ENCODE measurements at regions not wholly inside any gene's neighbourhood (a gene's known extent, or its start where the extent isn't known, plus 50 kb on each side); places are given as distances from the start of the nearest gene placed in this dataset.

GRCh38 chr3:137924628-137925027, 85.3 kb upstream of the CLDN18 start:
- Mint-ChIP-seq H3K4me1 (ENCODE audit: low read depth) (no peaks in the 10 kb centered on the region), H3K9me3 (no peaks in the 10 kb centered on the region), H3K27me3 (ENCODE audit: low read depth) (peaks cover 13% of the 10 kb centered on the region), H3K27ac (no peak overlapping the region), H3K36me3 (ENCODE audit: low read depth) (no peaks in the 10 kb centered on the region), H3K4me3 (no peak overlapping the region)
- intact Hi-C loops (cut with micrococcal nuclease) = no loop called here
- DNase-seq = no peak
- CTCF ChIA-PET = no interaction called here

GRCh38 chr3:137925080-137925479, 84.9 kb upstream of the CLDN18 start:
- CTCF ChIA-PET = no interaction called here
- intact Hi-C loops (cut with micrococcal nuclease) = no loop called here
- Mint-ChIP-seq H3K4me3 (no peak overlapping the region), H3K4me1 (ENCODE audit: low read depth) (no peaks in the 10 kb centered on the region), H3K36me3 (ENCODE audit: low read depth) (no peaks in the 10 kb centered on the region), H3K27me3 (ENCODE audit: low read depth) (peaks cover 10% of the 10 kb centered on the region), H3K9me3 (no peaks in the 10 kb centered on the region), H3K27ac (no peak overlapping the region)
- DNase-seq = no peak

DNA sequence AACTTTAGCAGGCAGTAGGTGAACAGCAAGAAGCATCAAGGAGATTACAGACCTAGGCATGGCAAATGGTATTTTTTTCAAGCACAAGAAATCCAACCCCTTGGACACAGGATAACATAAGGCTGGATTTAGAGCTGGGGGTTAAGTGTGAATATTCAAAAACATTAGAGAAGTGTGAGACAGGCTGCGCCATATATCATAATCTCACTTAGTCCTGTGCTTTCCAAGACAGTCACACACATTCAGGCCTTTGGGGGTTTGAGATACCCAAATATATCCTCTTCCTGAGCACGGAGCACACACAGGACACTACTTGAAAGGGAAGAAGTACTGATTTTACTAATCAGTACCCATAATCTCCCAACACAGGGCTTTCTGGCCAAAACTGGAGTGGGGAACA, 83.0 kb upstream of the CLDN18 start:
- intact Hi-C loops (cut with micrococcal nuclease) = no loop called here

DNA sequence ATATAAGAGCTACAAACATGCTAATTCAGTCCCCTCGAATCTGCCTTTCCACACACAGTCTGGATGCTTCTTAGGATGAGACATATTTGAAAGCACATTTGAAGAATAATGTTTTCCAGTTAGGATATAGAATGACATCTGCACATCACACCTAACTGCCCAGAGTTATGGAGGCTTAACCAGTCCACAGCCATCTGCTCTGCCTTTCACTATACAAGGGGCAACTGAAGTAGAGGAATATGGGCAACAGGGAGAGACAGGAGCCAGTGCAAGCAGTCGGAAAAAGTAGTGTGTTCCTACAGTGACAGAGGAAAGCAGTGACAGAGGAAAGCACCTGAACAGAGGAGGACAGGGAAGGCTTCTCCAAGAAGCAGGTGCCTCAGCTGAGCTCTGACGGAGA, 79.0 kb upstream of the CLDN18 start:
- CTCF ChIA-PET = no interaction called here
- Mint-ChIP-seq H3K27ac (no peak overlapping the region), H3K9me3 (no peaks in the 10 kb centered on the region), H3K4me1 (ENCODE audit: low read depth) (no peaks in the 10 kb centered on the region), H3K27me3 (ENCODE audit: low read depth) (peaks cover 15% of the 10 kb centered on the region), H3K36me3 (ENCODE audit: low read depth) (no peaks in the 10 kb centered on the region), H3K4me3 (no peak overlapping the region)
- intact Hi-C loops (cut with micrococcal nuclease) = no loop called here
- DNase-seq = no peak

More for the DNA sequence above, 83.0 kb upstream of the CLDN18 start:
- CTCF ChIA-PET = no interaction called here
- peaks cover 8% of the 10 kb centered on the region for H3K27me3 Mint-ChIP-seq (ENCODE audit: low read depth)
- H3K4me3 Mint-ChIP-seq = no peak overlapping the region
- H3K36me3 Mint-ChIP-seq (ENCODE audit: low read depth) = no peaks in the 10 kb centered on the region
- H3K9me3 Mint-ChIP-seq = no peaks in the 10 kb centered on the region
- no peak for DNase-seq
- no peaks in the 10 kb centered on the region for H3K4me1 Mint-ChIP-seq (ENCODE audit: low read depth)
- no peak overlapping the region for H3K27ac Mint-ChIP-seq

GRCh38 chr3:137938876-137939275, 71.1 kb upstream of the CLDN18 start:
- Mint-ChIP-seq H3K27me3 (ENCODE audit: low read depth) (peaks cover 8% of the 10 kb centered on the region), H3K4me1 (ENCODE audit: low read depth) (no peaks in the 10 kb centered on the region), H3K4me3 (no peak overlapping the region), H3K27ac (no peak overlapping the region), H3K36me3 (ENCODE audit: low read depth) (no peaks in the 10 kb centered on the region), H3K9me3 (no peaks in the 10 kb centered on the region)
- DNase-seq = no peak
- CTCF ChIA-PET = no interaction called here
- intact Hi-C loops (cut with micrococcal nuclease) = no loop called here

GRCh38 chr3:137944593-137944992, 65.4 kb upstream of the CLDN18 start:
- Mint-ChIP-seq H3K4me1 (ENCODE audit: low read depth) (peaks cover 3% of the 10 kb centered on the region), H3K27me3 (ENCODE audit: low read depth) (no peaks in the 10 kb centered on the region), H3K4me3 (no peak overlapping the region), H3K9me3 (no peaks in the 10 kb centered on the region), H3K27ac (no peak overlapping the region), H3K36me3 (ENCODE audit: low read depth) (no peaks in the 10 kb centered on the region)
- CTCF ChIA-PET = interaction anchor here (0.7 kb wide), 1 partner anchor 1167 kb away, joined by 3 read pairs; no protein-coding TSS in a partner anchor
- DNase-seq = no peak
- intact Hi-C loops (cut with micrococcal nuclease) = loop anchor here (10.0 kb wide), 2 partner anchors 170 to 1870 kb away; no protein-coding TSS in a partner anchor

DNA sequence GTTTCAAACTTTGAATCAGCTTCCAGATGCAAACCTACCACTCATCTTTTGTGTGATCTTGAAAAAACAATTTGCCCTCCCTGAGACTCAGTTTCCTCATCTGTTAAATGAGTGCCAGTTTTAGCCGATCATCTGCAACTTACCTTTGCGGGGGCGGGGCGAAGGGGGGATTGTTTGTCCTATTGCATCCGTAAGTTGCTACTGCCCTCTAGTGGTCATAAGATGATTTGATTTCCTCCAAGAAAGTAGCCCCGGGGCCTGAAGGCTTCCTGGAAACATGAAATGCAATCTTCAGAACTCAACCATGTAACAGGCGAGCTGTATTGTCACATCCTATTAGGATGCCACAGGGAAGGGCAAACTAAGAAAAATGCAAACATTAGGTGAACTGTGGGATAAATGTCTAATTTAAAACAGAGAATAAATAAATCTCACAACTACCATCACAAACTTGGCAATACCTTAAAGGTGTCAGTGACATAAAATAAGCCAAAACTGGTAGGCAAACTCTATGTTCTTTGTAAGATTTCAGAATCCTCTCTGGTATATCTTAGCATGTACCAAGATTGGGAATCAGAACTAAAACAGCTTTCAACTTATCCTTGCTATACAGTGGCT, 63.5 kb upstream of the CLDN18 start:
- Mint-ChIP-seq H3K27ac (no peak overlapping the region), H3K27me3 (ENCODE audit: low read depth) (no peaks in the 10 kb centered on the region), H3K4me3 (no peak overlapping the region), H3K4me1 (ENCODE audit: low read depth) (peaks cover 3% of the 10 kb centered on the region), H3K9me3 (no peaks in the 10 kb centered on the region), H3K36me3 (ENCODE audit: low read depth) (no peaks in the 10 kb centered on the region)
- intact Hi-C loops (cut with micrococcal nuclease) = loop anchor here (1.0 to 10.0 kb wide), 7 partner anchors 154 to 1872 kb away; no protein-coding TSS in a partner anchor
- DNase-seq = peak; percentile 51
- CTCF ChIA-PET = interaction anchor here (0.5 to 2.4 kb wide), 9 partner anchors 11 to 1205 kb away, joined by 3 to 7 read pairs (median 3); no protein-coding TSS in a partner anchor

GRCh38 chr3:137947117-137947516, 62.8 kb upstream of the CLDN18 start:
- Mint-ChIP-seq H3K9me3 (no peaks in the 10 kb centered on the region), H3K27me3 (ENCODE audit: low read depth) (no peaks in the 10 kb centered on the region), H3K4me1 (ENCODE audit: low read depth) (peaks cover 3% of the 10 kb centered on the region), H3K36me3 (ENCODE audit: low read depth) (no peaks in the 10 kb centered on the region), H3K27ac (no peak overlapping the region), H3K4me3 (no peak overlapping the region)
- intact Hi-C loops (cut with micrococcal nuclease) = loop anchor here (5.0 to 10.0 kb wide), 4 partner anchors 155 to 1872 kb away; no protein-coding TSS in a partner anchor
- DNase-seq = no peak
- CTCF ChIA-PET = interaction anchor here (0.6 to 2.4 kb wide), 4 partner anchors 11 to 840 kb away, joined by 3 to 7 read pairs (median 5); no protein-coding TSS in a partner anchor

DNA sequence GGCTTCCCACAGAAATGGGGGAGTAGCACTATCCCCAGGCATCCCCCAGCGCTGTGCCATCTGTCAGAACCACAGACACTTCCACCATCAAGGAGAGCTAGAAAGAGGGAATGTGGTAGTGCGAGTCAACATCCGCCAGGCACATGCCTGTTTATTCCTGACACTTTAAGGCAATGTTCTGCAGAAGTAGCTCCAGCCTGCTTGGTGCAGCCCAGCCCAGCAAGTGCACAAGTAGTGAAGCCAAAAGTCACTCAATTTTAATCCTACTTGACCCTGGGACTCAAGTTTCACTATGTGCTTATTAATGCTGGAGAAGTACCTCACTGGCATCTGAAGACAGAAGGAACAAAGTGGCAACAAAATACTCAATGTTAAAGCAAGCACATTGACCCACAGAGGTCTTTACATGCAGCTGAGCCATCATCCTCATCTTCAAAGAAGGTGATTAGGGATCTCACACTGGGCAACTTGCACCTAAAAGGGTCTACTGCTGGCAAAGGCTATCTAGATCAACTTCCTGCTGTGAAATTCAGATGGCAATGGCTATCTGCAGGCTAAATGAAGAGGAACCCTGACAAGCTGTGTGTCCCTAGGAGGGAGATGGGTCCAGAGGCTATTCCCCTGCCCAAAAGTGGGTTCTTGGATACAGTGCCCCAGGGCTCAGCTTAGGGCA, 61.4 kb upstream of the CLDN18 start:
- Mint-ChIP-seq H3K4me1 (ENCODE audit: low read depth) (peaks cover 3% of the 10 kb centered on the region), H3K36me3 (ENCODE audit: low read depth) (no peaks in the 10 kb centered on the region), H3K4me3 (no peak overlapping the region), H3K27ac (no peak overlapping the region), H3K27me3 (ENCODE audit: low read depth) (no peaks in the 10 kb centered on the region), H3K9me3 (no peaks in the 10 kb centered on the region)
- DNase-seq = no peak
- CTCF ChIA-PET = interaction anchor here (0.8 to 1.7 kb wide), 4 partner anchors 9 to 916 kb away, joined by 3 to 6 read pairs (median 4); no protein-coding TSS in a partner anchor
- intact Hi-C loops (cut with micrococcal nuclease) = loop anchor here (5.0 to 10.0 kb wide), 4 partner anchors 156 to 1874 kb away; no protein-coding TSS in a partner anchor

GRCh38 chr3:137958636-137959035, 51.3 kb upstream of the CLDN18 start:
- no peaks in the 10 kb centered on the region for H3K36me3 Mint-ChIP-seq (ENCODE audit: low read depth)
- H3K9me3 Mint-ChIP-seq = peaks cover 6% of the 10 kb centered on the region
- H3K27ac Mint-ChIP-seq = no peak overlapping the region
- H3K27me3 Mint-ChIP-seq (ENCODE audit: low read depth) = peaks cover 11% of the 10 kb centered on the region
- CTCF ChIA-PET = no interaction called here
- no peaks in the 10 kb centered on the region for H3K4me1 Mint-ChIP-seq (ENCODE audit: low read depth)
- no peak overlapping the region for H3K4me3 Mint-ChIP-seq
- DNase-seq = no peak
- intact Hi-C loops (cut with micrococcal nuclease) = no loop called here
